IMR-90 (cell line): ENCODE measurements at regions not wholly inside any gene's neighbourhood (a gene's known extent, or its start where the extent isn't known, plus 50 kb on each side); places are given as distances from the start of the nearest gene placed in this dataset.

ENCODE experiments used
- BHLHE40 ChIP-seq: fragments of 150-350 bp; IDR thresholded peaks from 2 replicates; pipeline ENCODE4 v1.6.1; 2016; ENCODE audit warnings: mild to moderate bottlenecking, low read depth, low read length
- CEBPB ChIP-seq: IDR thresholded peaks from 2 replicates; pipeline ENCODE4 v1.6.1; 2012; ENCODE audit warnings: low read depth, low read length, improper control_type of control experiment
- FOS ChIP-seq: fragments of 150-350 bp; IDR thresholded peaks from 2 replicates; pipeline ENCODE4 v1.6.1; 2016; ENCODE audit warnings: low read depth, low read length
- MAZ ChIP-seq: IDR thresholded peaks from 2 replicates; pipeline ENCODE4 v1.6.1; 2012; ENCODE audit warnings: low read depth, mild to moderate bottlenecking, low read length, improper control_type of control experiment, moderate library complexity, borderline replicate concordance
- MXI1 ChIP-seq: IDR thresholded peaks from 2 replicates; pipeline ENCODE4 v1.6.1; 2012; ENCODE audit warnings: low read depth, mild to moderate bottlenecking, low read length, moderate library complexity, borderline replicate concordance
- NFE2L2 ChIP-seq: fragments of 150-350 bp; IDR thresholded peaks from 2 replicates; pipeline ENCODE4 v1.6.1; 2016; ENCODE audit warnings: low read depth, mild to moderate bottlenecking, low read length
- POLR2A ChIP-seq: IDR thresholded peaks from 2 replicates; pipeline ENCODE4 v1.6.1; 2012; ENCODE audit warnings: mild to moderate bottlenecking, low read depth, low read length
- RAD21 ChIP-seq: IDR thresholded peaks from 2 replicates; pipeline ENCODE4 v1.6.1; 2012; ENCODE audit warnings: low read length, improper control_type of control experiment
- RCOR1 ChIP-seq: IDR thresholded peaks from 2 replicates; pipeline ENCODE4 v1.6.1; 2012; ENCODE audit warnings: mild to moderate bottlenecking, low read length, improper control_type of control experiment; ENCODE audit not compliant: insufficient replicate concordance
- RFX5 ChIP-seq: IDR thresholded peaks from 2 replicates; pipeline ENCODE4 v1.8.0; 2012; ENCODE audit warnings: low read depth, mild to moderate bottlenecking, low read length, moderate library complexity
- SMC3 ChIP-seq: fragments of 150-350 bp; IDR thresholded peaks from 2 replicates; pipeline ENCODE4 v1.6.1; 2016; ENCODE audit warnings: low read depth, mild to moderate bottlenecking, antibody characterized with exemption, low read length, moderate library complexity
- TF ChIP-seq, protein P1 (sequence below): conservative IDR thresholded peaks from 2 replicates; pipeline ENCODE4 v1.5.1; 2012; ENCODE audit warnings: mild to moderate bottlenecking, low read depth, low read length, improper control_type of control experiment
- TF ChIP-seq, protein P2 (sequence below): fragments of 150-350 bp; IDR thresholded peaks from 2 replicates; pipeline ENCODE4 v1.6.1; 2016; ENCODE audit warnings: low read depth, mild to moderate bottlenecking, low read length, moderate library complexity, borderline replicate concordance
- TF ChIP-seq, protein P3 (sequence below): fragments of 150-350 bp; IDR thresholded peaks from 2 replicates; pipeline ENCODE4 v1.6.1; 2017; ENCODE audit warnings: mild to moderate bottlenecking, antibody characterized with exemption, low read length, low read depth

DNA sequence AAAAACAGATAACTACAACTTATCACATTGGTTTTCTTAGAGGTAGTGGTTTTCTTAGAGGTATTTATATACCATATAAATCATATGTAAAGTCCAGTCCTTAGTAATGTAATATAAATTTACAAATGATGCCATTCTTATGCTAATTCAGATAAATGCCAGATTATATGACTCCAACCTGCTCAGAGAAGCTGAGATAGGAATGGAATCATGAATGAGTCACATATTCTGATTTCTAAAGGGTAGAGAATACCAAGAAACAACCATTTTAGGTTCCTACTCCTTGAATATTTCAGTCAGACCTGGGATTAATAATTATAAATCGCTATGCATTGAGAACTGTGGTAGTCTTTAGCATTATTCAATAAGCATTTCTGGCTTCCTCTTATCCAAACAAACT is 760.1 kb upstream of the NEGR1 start:
- TF ChIP-seq, protein P1, sequence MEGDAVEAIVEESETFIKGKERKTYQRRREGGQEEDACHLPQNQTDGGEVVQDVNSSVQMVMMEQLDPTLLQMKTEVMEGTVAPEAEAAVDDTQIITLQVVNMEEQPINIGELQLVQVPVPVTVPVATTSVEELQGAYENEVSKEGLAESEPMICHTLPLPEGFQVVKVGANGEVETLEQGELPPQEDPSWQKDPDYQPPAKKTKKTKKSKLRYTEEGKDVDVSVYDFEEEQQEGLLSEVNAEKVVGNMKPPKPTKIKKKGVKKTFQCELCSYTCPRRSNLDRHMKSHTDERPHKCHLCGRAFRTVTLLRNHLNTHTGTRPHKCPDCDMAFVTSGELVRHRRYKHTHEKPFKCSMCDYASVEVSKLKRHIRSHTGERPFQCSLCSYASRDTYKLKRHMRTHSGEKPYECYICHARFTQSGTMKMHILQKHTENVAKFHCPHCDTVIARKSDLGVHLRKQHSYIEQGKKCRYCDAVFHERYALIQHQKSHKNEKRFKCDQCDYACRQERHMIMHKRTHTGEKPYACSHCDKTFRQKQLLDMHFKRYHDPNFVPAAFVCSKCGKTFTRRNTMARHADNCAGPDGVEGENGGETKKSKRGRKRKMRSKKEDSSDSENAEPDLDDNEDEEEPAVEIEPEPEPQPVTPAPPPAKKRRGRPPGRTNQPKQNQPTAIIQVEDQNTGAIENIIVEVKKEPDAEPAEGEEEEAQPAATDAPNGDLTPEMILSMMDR, result no peak
- TF ChIP-seq SMC3 (no peak), RFX5 (no peak), MAZ (no peak), RAD21 (no peak), POLR2A (no peak), CEBPB (no peak), FOS (no peak), RCOR1 (no peak), BHLHE40 (no peak), NFE2L2 (no peak), MXI1 (no peak)
- TF ChIP-seq, protein P2, sequence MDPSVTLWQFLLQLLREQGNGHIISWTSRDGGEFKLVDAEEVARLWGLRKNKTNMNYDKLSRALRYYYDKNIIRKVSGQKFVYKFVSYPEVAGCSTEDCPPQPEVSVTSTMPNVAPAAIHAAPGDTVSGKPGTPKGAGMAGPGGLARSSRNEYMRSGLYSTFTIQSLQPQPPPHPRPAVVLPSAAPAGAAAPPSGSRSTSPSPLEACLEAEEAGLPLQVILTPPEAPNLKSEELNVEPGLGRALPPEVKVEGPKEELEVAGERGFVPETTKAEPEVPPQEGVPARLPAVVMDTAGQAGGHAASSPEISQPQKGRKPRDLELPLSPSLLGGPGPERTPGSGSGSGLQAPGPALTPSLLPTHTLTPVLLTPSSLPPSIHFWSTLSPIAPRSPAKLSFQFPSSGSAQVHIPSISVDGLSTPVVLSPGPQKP, result no peak
- TF ChIP-seq, protein P3, sequence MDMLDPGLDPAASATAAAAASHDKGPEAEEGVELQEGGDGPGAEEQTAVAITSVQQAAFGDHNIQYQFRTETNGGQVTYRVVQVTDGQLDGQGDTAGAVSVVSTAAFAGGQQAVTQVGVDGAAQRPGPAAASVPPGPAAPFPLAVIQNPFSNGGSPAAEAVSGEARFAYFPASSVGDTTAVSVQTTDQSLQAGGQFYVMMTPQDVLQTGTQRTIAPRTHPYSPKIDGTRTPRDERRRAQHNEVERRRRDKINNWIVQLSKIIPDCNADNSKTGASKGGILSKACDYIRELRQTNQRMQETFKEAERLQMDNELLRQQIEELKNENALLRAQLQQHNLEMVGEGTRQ, result no peak
